Stimulated activated CD4-positive, alpha-beta T cell treated with anti-CD3 and anti-CD28 coated beads, Interleukin-12 subunit alpha, Interleukin-12 subunit beta, amount 100 ng/mL, for 24 hours (primary cell): ENCODE measurements at regions not wholly inside any gene's neighbourhood (a gene's known extent, or its start where the extent isn't known, plus 50 kb on each side); places are given as distances from the start of the nearest gene placed in this dataset.

Source experiments
- DNase-seq, 2 experiments: peaks; one replicate each; pipeline ENCODE4 v3.0.0-alpha.2; 2020; ENCODE audit warnings: low read depth in 2 of 2

DNA sequence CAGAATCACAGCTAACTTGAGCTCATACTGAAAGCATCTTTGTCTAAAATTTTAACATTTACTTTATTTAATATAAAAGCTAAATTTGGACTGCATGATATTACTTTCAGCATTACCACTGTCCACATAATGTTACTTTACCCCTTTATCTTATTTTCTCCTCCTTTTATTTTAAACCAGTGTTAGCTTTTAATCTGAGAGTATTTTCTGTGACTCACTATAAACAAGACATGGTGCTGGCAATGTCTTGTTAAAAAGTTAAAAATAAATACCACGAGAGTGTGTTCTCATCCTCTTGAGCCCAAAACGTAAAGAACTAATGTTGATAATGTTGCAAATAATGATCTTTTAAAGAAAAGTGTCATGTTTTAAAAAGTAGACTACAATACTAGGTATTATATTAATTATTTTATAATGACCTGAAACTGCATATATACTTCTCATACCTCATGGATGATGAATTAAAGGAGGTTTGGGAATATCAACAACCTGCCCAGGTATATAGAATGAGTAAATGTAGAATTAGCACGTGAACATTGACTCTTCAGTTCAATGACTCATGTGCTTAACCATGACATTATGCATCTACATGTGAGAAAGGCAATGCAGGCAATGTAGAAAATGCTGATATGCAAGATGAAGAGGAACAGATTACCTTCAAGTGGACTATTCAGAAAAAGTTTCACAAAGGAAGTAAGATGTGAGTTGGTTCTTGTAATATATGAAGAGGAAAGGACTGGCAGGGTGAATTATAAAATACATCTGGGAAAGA lies 454.1 kb upstream of the ADGRL3 start:
- no peak for DNase-seq

DNA sequence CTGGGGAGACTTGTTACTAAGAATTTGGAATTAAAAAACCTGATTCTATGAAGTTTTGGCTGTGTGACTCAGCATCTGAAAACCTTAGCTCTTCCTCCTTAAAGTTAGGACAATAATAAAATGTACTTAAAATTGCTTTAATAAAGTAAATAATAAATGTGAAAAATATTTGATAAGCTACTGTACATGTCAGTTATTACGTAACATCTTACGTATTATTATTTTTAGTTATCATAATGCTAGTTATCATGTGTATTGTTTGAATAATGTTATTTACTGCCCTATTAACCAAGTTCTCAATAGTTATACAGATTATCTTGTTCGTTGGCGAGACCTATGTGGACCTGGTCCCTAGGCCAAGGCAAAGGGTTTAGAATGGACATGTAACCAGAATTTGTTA lies 449.2 kb upstream of the ADGRL3 start:
- DNase-seq = no peak

DNA sequence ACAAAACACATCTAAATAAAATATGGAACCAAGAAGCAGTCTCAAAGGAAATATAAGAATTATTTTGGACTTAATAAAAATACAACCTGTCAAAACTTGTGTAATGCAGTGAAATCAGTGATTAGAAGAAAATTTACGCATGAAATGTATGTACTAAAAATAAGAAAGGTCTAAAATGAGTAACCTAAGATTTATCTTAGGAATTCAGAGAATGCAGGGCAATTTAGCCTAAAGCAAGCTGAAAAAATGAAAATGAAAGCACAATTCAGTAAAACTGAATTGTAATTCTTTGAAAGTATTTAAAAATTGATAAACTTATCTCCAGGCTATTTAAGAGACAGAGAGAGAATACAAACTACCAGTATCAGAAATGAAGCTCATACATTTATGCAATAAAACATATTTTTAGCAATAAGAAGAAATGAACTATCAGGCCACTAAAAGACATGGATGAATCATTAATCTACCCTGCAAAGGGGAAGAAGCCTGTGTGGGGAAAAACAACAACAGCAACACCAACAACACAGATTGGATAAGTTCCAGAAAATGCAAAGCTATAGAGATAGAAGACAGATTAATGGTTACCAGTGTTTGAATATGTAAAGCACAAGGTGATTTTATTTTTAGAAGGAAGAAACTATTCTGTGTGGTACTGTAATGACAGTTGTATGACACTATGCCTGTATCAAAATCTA lies 442.0 kb upstream of the ADGRL3 start:
- DNase-seq = no peak

DNA sequence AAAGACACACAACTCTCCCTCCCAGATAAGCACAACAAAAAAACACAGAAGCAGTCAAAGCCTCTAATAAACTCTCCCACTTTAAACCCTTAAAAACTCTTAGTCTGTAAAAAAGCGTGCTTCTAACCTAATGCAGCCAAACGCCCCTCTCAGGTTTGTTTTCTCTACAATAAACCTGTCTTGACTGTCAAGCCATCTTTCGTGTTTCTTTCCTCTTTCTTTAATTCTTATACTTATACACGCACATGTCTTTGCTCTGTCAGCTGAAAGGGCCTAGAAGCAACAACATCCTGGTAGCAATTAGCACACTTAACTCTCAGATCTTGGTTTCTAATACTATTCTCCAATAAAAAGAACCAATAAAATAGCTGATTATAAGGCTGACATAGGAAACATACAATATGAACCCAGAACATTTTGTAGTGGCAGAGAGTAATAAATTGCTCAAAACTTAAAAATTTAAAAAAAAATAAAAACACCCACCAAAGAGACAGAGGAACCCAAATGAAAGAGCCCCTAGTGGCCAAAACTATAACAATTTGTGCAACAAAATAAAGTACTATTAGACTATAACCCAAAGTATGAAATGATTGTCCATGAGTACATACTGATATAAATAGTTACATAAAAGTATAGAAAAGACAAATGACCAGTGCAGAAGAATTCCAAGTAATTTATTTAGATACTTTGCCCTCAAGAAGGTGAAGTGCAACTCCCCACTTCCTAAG lies 440.4 kb upstream of the ADGRL3 start:
- no peak for DNase-seq

DNA sequence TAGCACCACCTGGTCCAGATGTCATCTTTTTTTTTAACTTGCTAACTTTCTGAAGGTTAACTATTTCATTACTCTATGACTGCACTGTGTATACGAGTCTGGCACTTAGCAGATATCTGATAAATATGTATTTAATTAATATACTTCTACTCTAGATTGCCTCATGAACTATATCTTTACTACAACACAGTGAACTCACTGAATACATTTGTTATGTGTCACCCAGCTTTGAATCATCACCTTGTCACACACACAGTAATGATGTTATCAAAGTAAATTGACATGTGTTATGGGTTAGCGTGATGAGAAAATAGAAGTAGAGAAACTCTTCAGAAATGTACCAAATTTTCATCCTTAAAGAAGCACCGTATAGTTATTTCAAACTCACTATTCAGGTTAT lies 419.3 kb upstream of the ADGRL3 start:
- DNase-seq = no peak

DNA sequence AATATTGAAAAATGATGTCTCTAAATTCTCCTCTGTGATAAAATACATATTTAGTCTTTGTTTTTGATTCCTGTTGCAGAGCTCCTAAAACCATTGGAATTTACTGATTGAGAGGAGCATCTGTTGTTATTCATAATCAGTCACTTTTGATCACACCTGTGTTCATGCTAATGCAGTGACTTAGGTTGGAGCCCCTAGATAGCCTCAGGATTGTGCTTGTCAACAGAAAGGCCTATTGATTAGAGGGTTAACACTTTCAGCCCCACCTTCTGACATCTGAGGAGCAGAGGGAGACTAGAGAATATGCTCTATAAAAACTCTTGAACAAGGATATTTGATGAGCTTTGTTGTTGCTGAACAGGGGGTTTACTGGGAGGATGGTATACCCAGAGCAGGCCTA lies 409.5 kb upstream of the ADGRL3 start:
- no peak for DNase-seq

DNA sequence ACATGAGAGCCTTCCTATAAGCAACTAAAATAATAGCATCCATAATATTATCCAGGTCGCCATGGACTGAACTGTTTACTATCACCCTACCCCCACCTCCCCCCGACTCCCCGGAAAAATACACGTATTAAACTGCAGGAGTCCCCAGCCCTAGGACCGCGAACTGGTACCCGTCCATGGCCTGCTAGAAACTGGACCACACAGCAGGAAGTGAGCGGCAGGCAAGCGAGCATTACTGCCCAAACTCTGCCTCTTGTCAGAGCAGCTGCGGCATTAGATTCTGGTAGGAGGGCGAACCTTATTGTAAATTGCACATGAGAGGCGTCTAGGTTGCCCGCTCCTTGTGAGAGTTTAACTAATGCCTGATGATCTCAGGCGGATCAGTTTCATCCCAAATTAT lies 405.8 kb upstream of the ADGRL3 start:
- no peak for DNase-seq

DNA sequence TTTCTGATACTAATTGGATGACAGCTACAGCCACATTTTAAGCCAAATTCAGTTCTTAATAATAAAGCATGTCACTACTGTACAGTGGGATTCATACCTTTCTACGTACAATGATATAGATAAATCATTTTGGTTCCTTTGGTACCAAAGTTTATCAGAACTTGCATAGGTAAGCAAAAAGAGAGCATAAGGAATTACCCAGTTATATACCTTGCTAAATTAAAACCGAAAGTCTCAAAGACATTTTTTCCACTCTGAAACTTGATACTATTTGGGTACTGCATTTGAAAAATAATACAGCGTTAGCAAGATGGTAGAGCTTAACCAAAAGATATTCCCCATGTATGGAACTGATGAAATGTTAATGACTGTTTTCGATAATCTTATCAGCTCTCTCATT lies 400.9 kb upstream of the ADGRL3 start:
- DNase-seq = no peak

DNA sequence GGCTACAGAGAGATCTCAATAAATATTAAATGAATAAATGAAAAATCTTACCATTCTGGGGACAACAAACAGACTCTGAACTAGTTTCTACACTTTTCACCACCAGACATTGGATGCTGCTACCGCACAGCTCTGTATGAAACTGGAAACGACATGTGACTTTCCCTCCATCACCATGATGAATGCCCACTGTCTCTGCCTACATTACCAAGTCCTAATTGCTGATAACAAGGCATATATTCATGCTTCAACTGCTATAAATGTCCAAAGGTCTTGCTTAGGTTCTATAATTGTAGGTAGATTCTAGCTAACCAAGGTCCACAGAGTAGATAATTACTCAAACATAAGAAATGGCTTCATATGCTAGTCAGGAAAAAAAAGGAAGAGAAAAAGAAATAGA lies 399.4 kb upstream of the ADGRL3 start:
- no peak for DNase-seq

DNA sequence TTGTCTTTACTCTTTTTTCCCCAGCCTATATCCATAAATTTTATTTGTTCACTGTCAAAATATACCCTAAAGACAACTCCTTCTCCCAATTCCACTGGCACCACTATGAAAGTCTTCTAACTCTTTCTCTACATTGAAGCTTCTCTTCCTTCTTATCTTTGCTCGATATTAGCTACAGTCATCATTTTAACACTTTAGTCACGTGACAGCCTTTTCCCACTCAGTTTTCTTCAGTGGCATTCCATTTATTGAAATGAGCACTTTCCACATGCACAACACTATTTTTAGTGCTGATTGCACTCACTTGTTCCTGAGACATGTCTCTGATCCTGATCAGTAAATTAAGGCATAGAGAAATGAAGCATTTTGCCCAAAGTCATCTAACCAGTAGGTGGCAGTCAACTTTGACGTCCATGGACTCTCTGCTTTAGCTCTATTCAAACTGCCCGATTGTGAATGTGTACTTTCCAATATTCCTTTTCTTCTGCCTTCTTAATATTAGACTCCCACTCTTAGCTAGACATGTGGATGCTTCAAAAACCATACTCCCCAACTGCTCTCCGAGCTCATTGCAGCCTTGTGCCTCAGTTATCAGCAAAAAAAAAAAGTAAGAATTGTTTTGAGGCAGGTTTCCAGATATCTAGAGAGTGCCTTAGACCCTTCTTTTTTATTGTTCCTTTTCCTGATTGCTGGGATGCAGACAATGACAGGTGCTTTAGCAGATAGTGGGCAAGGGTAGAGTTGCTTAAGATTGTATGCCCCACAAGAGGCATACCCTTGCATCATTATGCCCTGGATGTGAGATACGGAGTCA lies 394.4 kb upstream of the ADGRL3 start:
- DNase-seq = no peak

DNA sequence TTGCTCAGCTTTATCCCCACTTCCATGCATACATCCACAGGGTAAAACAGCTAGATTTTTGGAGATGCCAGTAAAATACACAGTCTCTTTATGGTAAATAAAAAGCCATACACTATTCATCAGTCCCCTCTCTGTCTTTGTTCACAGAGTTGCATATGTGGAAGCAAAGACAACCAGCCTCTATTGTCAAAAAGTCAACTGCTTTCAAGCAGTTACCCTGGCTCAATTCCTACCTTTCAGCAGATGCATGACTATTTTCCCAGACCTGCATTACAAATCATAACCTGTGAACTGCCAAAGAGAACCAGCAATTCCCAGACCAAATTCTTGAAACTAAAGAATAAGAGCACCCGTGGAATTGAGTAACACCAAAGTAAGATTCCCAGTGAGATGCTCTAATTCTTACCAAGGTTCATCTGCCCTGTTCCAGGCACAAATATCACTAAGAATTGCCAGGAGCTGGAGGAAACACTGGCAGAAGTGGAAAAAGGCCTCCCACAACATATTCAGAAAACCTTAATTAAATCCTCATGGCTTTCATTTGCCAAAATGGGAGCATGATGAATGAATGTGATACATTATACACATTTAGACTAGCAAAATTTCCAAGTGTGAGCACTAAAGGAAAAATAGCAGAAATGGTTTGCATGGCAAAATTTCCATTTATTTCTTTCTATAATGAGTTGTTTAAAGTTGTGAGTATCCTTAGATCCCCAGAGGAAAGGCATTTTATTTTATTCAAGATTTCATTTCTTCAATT lies 391.2 kb upstream of the ADGRL3 start:
- DNase-seq = no peak

DNA sequence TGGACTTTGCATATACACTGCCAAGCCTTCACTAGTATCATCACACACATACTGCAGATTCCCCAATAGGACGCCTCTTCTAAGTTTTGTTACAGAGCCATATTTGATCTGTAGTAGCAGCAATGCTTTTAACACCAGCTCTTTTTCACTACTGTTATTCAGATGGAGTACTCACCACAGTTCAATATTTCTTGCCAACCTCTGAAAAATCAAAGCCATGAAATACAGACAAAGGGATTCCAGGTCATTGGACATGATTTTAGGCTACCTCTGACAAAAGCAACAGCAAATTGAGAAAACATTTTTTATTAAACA lies 390.7 kb upstream of the ADGRL3 start:
- no peak for DNase-seq

DNA sequence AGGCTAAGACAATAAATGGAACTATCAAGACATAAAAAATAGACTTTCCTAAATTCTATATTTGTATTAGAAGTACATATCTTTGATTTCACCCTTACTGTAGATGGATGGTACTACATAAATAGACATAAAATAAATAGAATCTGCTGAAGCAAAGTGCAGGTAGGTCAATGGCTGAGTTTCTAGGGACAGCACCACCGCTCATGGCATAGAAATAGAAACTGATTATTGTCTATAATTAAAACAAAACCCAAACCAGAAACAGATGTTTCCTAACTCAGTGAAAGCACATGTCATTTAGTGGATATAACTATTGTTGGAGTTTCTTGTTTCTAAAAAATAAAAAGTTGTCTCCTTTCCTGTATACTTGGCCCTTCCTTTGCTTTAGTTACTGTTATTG lies 387.3 kb upstream of the ADGRL3 start:
- DNase-seq = no peak

DNA sequence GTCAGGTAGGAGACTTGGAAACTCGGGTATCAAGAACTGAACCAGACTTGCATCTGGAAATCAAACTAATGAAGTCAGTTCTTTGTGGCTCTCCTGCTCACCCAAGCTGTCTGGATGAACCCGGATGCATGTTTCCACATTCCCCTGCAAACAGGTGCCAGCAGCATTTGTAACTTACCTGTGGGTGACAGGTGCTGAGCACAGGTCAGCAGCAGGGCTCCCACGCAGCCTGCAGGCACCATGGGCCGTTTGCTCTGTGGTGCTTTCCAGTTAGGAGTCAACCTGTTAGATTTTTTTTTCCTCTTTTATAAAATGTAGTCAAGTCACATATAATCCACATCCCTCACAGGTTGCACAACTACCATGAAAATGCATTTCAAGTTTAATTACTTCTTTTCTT lies 385.6 kb upstream of the ADGRL3 start:
- DNase-seq = no peak

DNA sequence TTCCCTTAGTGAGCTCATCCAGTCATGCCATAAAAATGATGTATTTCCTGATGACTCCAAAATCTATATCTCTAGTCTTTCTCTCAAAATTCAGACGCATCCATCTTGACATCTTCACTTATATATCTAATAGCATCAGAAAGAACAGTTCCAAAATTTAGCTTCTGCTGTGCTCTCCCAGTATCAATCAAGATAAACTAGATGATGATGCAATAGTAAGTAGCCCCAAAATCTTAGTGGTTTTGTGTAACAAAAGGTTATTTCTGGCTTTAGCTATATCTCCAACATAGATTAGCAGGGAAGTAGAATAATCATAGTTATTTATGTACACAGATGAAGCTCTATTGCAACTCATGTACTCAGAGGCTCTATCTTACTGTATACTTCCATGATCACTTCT lies 382.5 kb upstream of the ADGRL3 start:
- DNase-seq = no peak

DNA sequence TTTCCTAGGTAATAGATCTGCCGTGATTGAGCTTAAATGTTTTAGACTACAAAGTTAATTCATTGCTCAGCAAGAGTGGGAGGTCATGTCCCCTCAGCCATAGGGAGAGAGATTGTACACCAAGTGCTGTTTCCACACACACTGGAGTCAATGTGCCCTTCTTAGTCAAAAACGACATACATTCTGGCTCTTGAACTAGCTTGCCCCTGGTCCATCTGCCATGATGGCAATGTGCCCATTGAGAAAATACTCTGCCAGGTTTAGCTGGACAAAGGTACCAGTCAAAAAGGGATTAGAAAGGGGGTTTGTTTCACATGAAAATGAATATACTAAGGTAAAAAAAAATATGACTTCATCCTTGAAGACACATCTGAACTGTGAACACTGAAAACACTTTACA lies 377.1 kb upstream of the ADGRL3 start:
- no peak for DNase-seq

DNA sequence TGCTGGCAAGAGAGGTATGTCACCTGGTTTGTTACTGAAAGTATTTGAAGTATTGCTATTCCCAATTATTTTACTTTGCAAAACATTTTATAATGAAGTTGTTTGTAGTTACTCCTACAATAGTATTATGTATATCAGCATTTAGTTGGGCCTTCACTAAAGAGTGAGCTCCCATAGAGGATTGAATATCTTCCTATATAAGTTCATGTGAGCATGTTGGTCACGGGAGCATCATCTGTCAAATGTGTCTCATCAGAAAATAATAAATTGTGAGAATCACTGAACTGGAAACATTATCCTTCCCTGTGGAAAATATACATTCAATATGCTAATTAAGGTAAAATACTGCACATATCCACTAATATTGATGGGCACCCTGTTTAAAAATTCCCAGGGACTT lies 360.1 kb upstream of the ADGRL3 start:
- no peak for DNase-seq

DNA sequence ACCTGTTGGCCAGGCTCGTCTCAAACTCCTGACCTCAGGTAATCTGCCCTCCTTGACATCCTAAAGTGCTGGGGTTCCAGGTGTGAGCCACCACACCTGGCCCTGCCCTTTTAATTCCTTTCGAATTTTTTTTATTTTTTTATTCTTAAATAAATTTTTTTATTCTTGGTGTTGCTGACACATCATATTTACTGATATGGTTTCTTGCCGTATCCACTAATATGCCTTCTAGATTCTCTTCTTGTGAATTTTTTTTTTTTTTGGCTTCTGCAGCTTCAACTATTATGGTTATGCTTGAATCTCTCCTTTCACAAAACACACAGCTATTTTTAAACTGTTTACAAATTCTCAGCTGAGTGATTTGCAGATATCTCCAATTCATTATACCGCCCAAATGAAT lies 353.4 kb upstream of the ADGRL3 start:
- DNase-seq = no peak

DNA sequence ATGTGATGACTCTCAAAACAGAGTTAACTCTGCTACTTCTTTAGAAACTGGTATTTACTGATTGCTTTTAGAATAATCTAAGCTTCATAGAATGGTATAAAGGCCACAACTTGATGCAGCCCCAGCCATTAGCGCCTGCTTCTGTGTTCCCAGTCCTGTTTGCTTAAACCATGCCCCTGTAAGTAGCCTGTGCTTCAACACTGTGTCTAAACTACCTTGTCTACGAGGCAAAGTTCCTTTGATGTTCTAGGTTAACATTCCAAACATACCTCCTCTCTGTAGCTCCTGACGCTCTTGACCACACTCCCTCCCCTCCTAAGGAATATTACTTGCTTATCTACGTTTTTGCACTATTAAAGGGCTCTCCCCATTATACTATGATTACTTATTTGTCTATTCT lies 352.5 kb upstream of the ADGRL3 start:
- no peak for DNase-seq

DNA sequence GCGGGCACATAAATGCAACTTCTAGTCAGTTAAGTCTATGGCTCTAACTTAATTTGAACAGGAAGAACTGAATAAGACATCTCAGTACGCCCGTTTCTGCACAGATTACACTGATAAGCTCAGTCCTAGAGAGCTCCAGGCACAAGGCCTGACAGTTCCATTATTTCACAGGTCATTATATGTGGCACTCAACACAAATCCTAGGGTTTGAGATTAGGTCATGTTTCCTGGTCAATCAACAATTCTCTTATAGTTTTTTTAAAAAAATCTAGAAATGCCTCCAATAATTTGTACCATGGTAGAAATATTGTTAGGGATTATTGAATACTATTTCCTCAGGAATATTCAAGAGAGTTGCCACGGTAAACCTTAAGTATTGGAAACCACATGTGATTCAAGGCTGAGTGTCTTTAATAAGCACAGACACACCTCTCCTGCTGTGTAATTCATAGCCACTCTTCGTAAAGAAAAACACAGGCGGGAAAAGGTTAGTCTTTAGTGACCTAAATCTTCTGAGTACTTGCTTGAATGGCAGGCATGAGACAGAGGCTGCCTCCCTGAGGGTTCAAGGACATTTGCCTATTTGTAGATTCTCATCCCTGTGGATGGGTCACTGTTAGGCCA lies 342.9 kb upstream of the ADGRL3 start:
- no peak for DNase-seq

DNA sequence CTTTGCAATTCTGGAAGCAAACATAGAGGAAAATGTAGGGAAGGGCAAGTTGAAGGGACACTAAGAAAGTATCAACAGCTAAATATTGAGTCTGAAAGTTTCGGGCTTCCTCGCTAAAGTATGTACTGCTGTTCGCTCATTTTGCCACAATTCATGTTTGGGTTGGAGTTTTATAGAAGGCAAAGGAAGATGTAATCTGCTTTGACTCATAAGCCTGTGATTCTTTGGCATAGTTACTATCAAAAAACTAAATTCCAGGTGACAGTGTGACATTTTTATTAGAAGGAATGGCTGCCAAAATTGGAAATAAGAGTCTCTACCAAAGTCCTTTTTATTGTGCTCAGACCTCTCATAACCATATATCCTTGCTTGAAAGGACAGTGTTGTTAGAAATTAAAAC lies 336.7 kb upstream of the ADGRL3 start:
- DNase-seq = no peak
